Suprapubic skin (tissue), 4 donors: ENCODE measurements at regions not wholly inside any gene's neighbourhood (a gene's known extent, or its start where the extent isn't known, plus 50 kb on each side); places are given as distances from the start of the nearest gene placed in this dataset.

Source experiments
- DNase-seq, 2 donors: peaks; one replicate each; pipeline ENCODE4 v3.0.0-alpha.2; 2019; ENCODE audit warnings: low spot score in 2 of 2
- H3K27ac ChIP-seq: fragments of 200-600 bp; sonication (generic); one replicate; pipeline ENCODE4 v1.5.1; 2019
- H3K27me3 ChIP-seq: fragments of 200-600 bp; sonication (generic); one replicate; pipeline ENCODE4 v1.5.1; 2019
- H3K36me3 ChIP-seq: fragments of 200-600 bp; sonication (generic); one replicate; pipeline ENCODE4 v1.5.1; 2019
- H3K4me1 ChIP-seq: fragments of 200-600 bp; sonication (generic); one replicate; pipeline ENCODE4 v1.5.1; 2019
- H3K4me3 ChIP-seq: fragments of 200-600 bp; sonication (generic); one replicate; pipeline ENCODE4 v1.5.1; 2019; ENCODE audit warnings: mild to moderate bottlenecking
- H3K9me3 ChIP-seq: fragments of 200-600 bp; sonication (generic); one replicate; pipeline ENCODE4 v1.5.1; 2019
- EP300 ChIP-seq: sonication (generic); formaldehyde crosslinking; IDR thresholded peaks from one replicate; pipeline ENCODE4 v1.6.1; 2017; ENCODE audit warnings: antibody characterized with exemption
- POLR2A ChIP-seq, 2 donors: fragments of 450-650 bp; IDR thresholded peaks; one replicate each; pipeline ENCODE4 v1.6.1; 2017; ENCODE audit warnings: antibody characterized with exemption in 2 of 2, mild to moderate bottlenecking in 2 of 2, moderate library complexity in 2 of 2
- POLR2AphosphoS5 ChIP-seq, 3 donors: sonication (generic); formaldehyde crosslinking; IDR thresholded peaks; one replicate each; pipeline ENCODE4 v1.6.1; 2017; ENCODE audit warnings: antibody characterized with exemption in 3 of 3
- WGBS: methylation state at CpG from one replicate; pipeline ENCODE4 v1.1.5; 2018; 5-methylcytosine and 5-hydroxymethylcytosine counted together
- TF ChIP-seq, protein P1 (sequence below), 2 donors: fragments of 200-600 bp in 1 of 2; fragments of 450-650 bp in 1 of 2; sonication (generic) in 1 of 2; IDR thresholded peaks; one replicate each; pipeline ENCODE4 v1.5.1; 2016 to 2019; ENCODE audit warnings: antibody characterized with exemption in 2 of 2, mild to moderate bottlenecking in 1 of 2, moderate library complexity in 1 of 2

DNA sequence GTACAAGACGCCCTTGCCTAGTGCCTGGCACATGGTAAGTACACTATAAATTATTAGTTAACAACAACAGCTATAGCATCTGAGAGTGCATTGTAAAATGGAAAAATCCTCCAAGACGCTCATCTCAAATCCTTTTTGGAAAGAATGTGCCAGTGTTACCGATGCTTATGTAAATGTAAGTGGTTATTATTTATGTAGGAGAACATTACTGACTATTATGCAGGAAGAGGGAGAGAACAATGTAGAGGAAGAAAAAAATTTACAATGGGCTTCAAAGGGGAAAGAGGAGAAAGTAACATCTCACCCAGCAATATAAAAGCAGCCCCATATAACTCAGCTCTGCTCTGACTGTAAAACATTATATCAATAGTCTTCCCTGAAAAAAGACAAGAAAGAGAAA is 155.3 kb upstream of the LPP start:
- TF ChIP-seq POLR2AphosphoS5 (IDR thresholded peaks at IDR 0.05) (no peak), POLR2A (IDR thresholded peaks at IDR 0.05) (no peak), EP300 (no peak)
- TF ChIP-seq, protein P1, sequence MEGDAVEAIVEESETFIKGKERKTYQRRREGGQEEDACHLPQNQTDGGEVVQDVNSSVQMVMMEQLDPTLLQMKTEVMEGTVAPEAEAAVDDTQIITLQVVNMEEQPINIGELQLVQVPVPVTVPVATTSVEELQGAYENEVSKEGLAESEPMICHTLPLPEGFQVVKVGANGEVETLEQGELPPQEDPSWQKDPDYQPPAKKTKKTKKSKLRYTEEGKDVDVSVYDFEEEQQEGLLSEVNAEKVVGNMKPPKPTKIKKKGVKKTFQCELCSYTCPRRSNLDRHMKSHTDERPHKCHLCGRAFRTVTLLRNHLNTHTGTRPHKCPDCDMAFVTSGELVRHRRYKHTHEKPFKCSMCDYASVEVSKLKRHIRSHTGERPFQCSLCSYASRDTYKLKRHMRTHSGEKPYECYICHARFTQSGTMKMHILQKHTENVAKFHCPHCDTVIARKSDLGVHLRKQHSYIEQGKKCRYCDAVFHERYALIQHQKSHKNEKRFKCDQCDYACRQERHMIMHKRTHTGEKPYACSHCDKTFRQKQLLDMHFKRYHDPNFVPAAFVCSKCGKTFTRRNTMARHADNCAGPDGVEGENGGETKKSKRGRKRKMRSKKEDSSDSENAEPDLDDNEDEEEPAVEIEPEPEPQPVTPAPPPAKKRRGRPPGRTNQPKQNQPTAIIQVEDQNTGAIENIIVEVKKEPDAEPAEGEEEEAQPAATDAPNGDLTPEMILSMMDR (IDR thresholded peaks at IDR 0.05): no peak
- H3K36me3 ChIP-seq: no peaks in the 10 kb centered on the region
- WGBS: 82% methylated on average over 3 of the region's 3 CpGs
- no peak overlapping the region for H3K4me3 ChIP-seq
- DNase-seq: no peak
- H3K9me3 ChIP-seq: no peaks in the 10 kb centered on the region
- no peaks in the 10 kb centered on the region for H3K27me3 ChIP-seq
- H3K4me1 ChIP-seq: no peaks in the 10 kb centered on the region
- no peak overlapping the region for H3K27ac ChIP-seq

DNA sequence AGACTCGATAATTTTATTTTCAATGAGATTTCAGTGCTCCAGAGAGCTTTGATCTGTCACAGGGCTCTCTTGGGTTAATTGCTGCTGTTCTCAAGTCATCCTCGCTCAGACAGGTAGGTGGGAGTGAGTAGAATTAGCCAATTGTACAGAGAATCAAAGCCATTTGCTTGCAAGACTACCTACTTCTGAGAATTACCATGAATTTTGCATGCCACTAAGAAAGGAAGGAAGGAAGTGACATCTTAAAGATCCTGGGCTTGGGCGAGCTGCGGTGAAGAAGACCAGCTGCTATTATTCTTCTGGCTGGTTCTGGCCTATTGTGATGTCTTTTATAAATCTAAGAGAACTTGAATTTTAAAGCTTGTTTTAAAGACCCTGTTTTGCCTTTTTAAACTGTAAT is 154.1 kb upstream of the LPP start:
- DNase-seq: no peak
- 77% methylated on average over 4 of the region's 4 CpGs for WGBS
- no peak overlapping the region for H3K4me3 ChIP-seq
- peaks cover 6% of the 10 kb centered on the region for H3K4me1 ChIP-seq
- H3K36me3 ChIP-seq: no peaks in the 10 kb centered on the region
- H3K27ac ChIP-seq: no peak overlapping the region
- no peaks in the 10 kb centered on the region for H3K27me3 ChIP-seq
- TF ChIP-seq POLR2AphosphoS5 (IDR thresholded peaks at IDR 0.05) (no peak), EP300 (no peak), POLR2A (IDR thresholded peaks at IDR 0.05) (no peak)
- TF ChIP-seq, protein P1 (IDR thresholded peaks at IDR 0.05): no peak
- no peaks in the 10 kb centered on the region for H3K9me3 ChIP-seq

DNA sequence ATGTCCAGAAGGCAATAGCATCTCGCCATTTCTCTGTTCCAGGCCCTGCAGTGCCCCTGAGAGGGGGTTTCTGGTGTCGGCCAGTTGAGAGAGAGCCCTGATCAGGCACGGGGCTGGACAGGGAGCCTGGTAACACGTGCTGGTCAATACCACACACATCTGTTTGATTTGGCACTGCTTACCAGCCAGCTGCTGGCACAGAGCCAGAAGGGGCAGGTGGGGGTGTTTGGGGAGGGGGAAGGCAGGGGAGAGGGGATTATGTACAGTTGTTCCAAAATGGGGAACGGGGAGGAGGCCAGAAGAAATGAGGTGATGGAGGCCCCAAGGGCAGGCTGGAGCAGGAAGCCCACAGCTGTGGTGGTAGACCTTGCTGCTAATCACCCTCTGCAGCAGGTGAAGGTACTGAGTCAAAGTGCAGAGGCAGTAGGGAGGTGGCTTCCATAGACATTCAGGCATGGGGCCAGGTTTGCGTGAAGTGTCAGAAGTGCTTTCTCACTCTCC is 153.5 kb upstream of the LPP start:
- TF ChIP-seq POLR2AphosphoS5 (IDR thresholded peaks at IDR 0.05): no peak
- no peak for TF ChIP-seq POLR2A (IDR thresholded peaks at IDR 0.05)
- TF ChIP-seq, protein P1 (IDR thresholded peaks at IDR 0.05): no peak
- no peak for TF ChIP-seq EP300
- DNase-seq: no peak
- no peaks in the 10 kb centered on the region for H3K36me3 ChIP-seq
- no peaks in the 10 kb centered on the region for H3K9me3 ChIP-seq
- peaks cover 6% of the 10 kb centered on the region for H3K4me1 ChIP-seq
- H3K27me3 ChIP-seq: no peaks in the 10 kb centered on the region
- H3K4me3 ChIP-seq: no peak overlapping the region
- 66% methylated on average over 6 of the region's 6 CpGs for WGBS
- no peak overlapping the region for H3K27ac ChIP-seq

DNA sequence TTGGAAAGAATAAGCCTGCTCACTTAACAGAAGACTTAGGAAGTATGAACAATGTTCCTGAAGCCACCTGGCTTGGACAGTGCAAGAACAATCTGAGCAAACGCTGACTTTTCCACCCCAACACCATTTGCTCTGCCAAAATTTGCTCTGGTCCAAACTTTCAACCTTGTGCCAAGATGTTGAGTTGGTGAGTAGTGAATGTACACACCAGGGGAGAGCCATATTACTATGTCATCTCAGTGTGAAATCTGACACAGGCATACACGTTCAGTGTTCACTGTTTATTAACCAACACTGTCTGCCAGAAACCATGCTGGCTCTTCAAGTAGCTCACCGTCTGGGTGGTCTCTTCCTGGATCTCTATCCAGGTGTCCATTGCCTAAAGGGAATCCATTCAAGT is 152.9 kb upstream of the LPP start:
- H3K27ac ChIP-seq: no peak overlapping the region

DNA sequence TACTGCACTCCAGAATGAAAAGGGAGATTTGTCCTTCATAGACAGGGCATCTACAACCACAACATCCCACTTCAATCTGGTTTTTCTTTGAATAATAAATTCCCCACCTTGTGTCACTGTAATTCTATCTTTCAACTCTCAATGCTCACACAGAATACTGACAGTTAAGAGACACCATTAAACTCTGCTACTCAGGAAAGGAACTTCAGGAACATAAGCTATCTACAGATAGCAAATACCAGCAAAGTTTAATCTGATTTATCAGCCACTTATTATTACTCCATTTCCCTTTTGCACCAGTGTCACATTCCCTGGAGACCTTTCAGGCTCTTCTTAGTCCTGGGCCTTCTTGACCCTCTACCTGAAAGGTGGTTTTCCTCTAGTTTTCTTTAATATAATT is 152.0 kb upstream of the LPP start:
- no peaks in the 10 kb centered on the region for H3K36me3 ChIP-seq
- H3K9me3 ChIP-seq: no peaks in the 10 kb centered on the region
- DNase-seq: no peak
- H3K27ac ChIP-seq: no peak overlapping the region
- no peak overlapping the region for H3K4me3 ChIP-seq
- H3K4me1 ChIP-seq: peaks cover 6% of the 10 kb centered on the region
- H3K27me3 ChIP-seq: no peaks in the 10 kb centered on the region
- TF ChIP-seq POLR2A (IDR thresholded peaks at IDR 0.05) (no peak), POLR2AphosphoS5 (IDR thresholded peaks at IDR 0.05) (no peak), EP300 (no peak)
- TF ChIP-seq, protein P1 (IDR thresholded peaks at IDR 0.05): no peak

More for the DNA sequence above, 152.9 kb upstream of the LPP start:
- Histone ChIP-seq H3K4me3 (no peak overlapping the region), H3K27me3 (no peaks in the 10 kb centered on the region), H3K9me3 (no peaks in the 10 kb centered on the region), H3K36me3 (no peaks in the 10 kb centered on the region), H3K4me1 (peaks cover 6% of the 10 kb centered on the region)
- no peak for DNase-seq
- TF ChIP-seq EP300 (no peak), POLR2A (IDR thresholded peaks at IDR 0.05) (no peak), POLR2AphosphoS5 (IDR thresholded peaks at IDR 0.05) (no peak)
- TF ChIP-seq, protein P1 (IDR thresholded peaks at IDR 0.05): no peak
- 70% methylated on average over 3 of the region's 3 CpGs for WGBS
